ACC112 (cell line): ENCODE measurements at regions not wholly inside any gene's neighbourhood (a gene's known extent, or its start where the extent isn't known, plus 50 kb on each side); places are given as distances from the start of the nearest gene placed in this dataset.

ENCODE experiments used
- H2AFZ ChIP-seq: fragments of 200-600 bp; sonication (generic); one replicate; pipeline ENCODE4 v1.6.0; 2017; ENCODE audit warnings: antibody characterized with exemption, low read length; ENCODE audit not compliant: unreplicated experiment
- H3K27ac ChIP-seq: fragments of 200-600 bp; sonication (generic); 2 replicates; pipeline ENCODE4 v1.5.1; 2014; ENCODE audit warnings: low read depth, mild to moderate bottlenecking, antibody characterized with exemption, low read length, moderate library complexity
- H3K27me3 ChIP-seq: fragments of 200-600 bp; sonication (generic); 2 replicates; pipeline ENCODE4 v1.6.1; 2014; ENCODE audit warnings: mild to moderate bottlenecking, antibody characterized with exemption, low read length, moderate library complexity, mixed read lengths; ENCODE audit not compliant: insufficient read depth
- H3K36me3 ChIP-seq: fragments of 200-600 bp; sonication (generic); 2 replicates; pipeline ENCODE4 v1.6.1; 2016; ENCODE audit warnings: mild to moderate bottlenecking, antibody characterized with exemption, low read length, moderate library complexity, mixed read lengths; ENCODE audit not compliant: insufficient read depth
- H3K4me1 ChIP-seq: fragments of 200-600 bp; sonication (generic); one replicate; pipeline ENCODE4 v1.6.1; 2016; ENCODE audit warnings: low read length, mixed read lengths; ENCODE audit not compliant: insufficient read depth, unreplicated experiment, control insufficient read depth
- H3K4me3 ChIP-seq: fragments of 200-600 bp; sonication (generic); 2 replicates; pipeline ENCODE4 v1.5.1; 2014; ENCODE audit warnings: mild to moderate bottlenecking, low read depth, low read length
- H3K79me2 ChIP-seq: fragments of 200-600 bp; sonication (generic); one replicate; pipeline ENCODE4 v1.6.0; 2016; ENCODE audit warnings: low read length; ENCODE audit not compliant: control insufficient read depth, unreplicated experiment, insufficient read depth

DNA sequence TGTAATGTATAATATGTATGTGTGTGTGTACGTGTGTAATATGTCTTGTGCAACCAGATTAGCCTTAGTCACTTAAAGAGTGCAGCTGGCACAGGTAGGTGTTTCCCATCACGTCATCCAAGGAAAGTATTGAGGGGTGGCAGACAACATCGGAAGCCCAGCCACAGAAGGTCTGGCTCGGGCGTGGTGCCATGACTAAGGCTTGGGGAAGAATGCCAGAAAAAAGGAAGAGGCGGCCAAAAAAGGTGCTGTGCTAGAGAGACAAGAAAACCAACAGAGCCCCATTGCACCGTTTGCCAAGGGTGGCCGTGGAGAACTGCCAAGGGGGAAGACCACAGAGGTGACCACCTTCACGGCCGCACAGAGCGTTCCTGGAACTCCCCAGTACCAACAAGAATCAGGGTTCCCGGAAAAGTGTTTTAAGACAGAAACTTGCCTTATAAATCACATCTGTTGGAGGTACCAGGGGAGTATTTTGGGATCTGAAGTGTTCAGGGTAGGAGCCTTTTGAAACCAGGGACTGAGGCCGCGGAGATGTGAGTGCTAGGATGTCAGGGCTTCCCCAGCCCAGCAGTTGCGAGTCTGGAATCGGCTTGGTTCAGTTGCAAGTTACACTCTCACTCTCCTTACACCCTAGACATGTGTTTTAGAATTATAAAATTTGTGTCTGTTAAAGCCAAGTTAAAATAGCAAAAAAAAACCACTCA is 131.2 kb upstream of the DYRK2 start:
- no peak overlapping the region for H2AFZ ChIP-seq
- H3K36me3 ChIP-seq = no peaks in the 10 kb centered on the region
- H3K27me3 ChIP-seq = peaks cover 7% of the 10 kb centered on the region; the same call in 1 of the 2 replicates
- no peaks in the 10 kb centered on the region for H3K79me2 ChIP-seq
- H3K27ac ChIP-seq = no peak overlapping the region
- H3K4me1 ChIP-seq = peaks cover 5% of the 10 kb centered on the region
- no peak overlapping the region for H3K4me3 ChIP-seq

DNA sequence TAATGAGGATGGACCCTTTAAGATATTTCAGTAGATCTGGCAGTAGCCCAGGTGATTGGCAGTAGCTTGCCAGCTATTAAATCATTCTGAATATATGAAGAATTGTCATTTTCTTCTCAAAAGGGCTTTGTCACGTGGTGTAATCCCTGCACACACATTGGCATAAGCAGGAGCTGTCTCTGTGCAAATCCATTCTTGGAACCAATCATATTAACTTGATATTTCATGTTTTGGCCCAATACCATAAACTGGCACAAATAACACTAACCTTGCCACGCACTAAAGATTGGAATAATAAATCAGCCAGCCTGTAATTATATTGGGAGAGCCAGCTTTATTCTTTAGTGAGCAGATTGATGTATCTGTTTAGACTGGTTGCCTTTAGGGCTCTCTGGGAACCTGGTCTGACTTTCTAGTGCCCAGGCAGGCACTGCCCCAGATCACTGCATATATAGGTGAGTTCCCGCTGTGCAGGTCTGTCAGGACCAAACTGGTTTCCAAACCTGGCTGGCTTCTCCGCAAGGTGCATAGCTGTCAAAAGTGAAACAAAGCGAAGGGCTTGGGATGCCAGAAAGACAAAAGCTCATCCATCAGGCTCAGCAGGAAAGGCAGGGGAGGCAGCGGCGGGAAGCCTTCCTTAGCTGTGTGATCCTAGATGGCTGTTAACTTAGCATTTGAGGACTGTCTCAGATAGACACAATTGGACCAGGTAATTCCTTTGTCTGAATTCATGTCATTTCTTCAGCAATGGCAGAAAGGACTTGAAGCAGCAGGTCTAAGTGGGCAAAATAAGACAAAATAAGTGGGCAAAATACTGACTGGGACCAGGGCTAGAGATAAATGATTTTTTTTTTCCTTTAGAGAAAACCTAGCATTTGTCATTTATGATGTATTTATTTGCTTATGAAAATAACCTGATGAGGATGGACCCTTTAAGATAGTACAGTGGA is 128.8 kb upstream of the DYRK2 start:
- H3K79me2 ChIP-seq = no peaks in the 10 kb centered on the region
- no peak overlapping the region for H3K27ac ChIP-seq
- H3K4me3 ChIP-seq = no peak overlapping the region
- H3K27me3 ChIP-seq = no peaks in the 10 kb centered on the region
- H3K4me1 ChIP-seq = peaks cover 3% of the 10 kb centered on the region
- no peaks in the 10 kb centered on the region for H3K36me3 ChIP-seq
- no peak overlapping the region for H2AFZ ChIP-seq

DNA sequence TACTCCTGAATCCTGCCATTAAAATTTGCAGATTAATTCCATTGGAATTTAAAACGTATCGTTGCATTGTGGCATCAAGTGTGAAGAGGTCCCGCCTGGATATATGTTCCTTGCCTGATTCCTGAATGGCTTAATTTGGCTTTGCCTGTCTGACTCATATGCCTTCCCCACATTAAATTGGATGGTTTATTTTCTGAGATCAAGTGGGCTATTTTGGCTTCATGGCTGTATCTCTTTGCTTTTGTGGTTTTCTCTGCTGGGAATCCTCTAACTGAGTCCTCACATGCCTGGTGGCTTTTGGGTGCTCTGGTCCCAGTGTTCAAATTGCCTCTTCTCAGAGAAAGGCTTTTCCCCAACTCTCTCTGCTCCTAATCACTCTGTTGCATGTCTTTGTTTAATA is 127.9 kb upstream of the DYRK2 start:
- H2AFZ ChIP-seq = no peak overlapping the region
- H3K36me3 ChIP-seq = no peaks in the 10 kb centered on the region
- H3K4me3 ChIP-seq = no peak overlapping the region
- no peaks in the 10 kb centered on the region for H3K79me2 ChIP-seq
- peaks cover 3% of the 10 kb centered on the region for H3K4me1 ChIP-seq
- H3K27ac ChIP-seq = no peak overlapping the region
- no peaks in the 10 kb centered on the region for H3K27me3 ChIP-seq

DNA sequence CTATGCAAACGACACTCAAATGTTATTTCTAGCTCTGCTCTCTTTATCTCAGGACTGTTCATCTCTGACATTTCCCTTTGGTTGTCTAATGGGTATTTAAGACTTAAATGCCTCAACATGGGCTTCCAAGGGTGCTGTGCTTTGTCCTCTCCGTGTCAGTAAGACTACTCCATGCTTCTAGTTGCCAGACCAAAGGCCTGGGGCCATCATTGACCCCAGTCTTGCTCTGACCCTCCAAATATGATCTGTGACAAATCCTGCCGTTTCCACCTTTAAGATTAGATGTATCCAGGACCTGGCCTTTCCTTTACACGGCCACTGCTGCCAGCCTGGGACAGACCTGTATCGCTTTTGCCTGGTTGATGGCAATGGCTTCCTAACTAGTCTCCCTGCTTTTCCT is 126.3 kb upstream of the DYRK2 start:
- Histone ChIP-seq H3K36me3 (no peaks in the 10 kb centered on the region), H3K27ac (no peak overlapping the region), H3K4me1 (peaks cover 2% of the 10 kb centered on the region), H2AFZ (no peak overlapping the region), H3K79me2 (no peaks in the 10 kb centered on the region), H3K27me3 (no peaks in the 10 kb centered on the region), H3K4me3 (no peak overlapping the region)

DNA sequence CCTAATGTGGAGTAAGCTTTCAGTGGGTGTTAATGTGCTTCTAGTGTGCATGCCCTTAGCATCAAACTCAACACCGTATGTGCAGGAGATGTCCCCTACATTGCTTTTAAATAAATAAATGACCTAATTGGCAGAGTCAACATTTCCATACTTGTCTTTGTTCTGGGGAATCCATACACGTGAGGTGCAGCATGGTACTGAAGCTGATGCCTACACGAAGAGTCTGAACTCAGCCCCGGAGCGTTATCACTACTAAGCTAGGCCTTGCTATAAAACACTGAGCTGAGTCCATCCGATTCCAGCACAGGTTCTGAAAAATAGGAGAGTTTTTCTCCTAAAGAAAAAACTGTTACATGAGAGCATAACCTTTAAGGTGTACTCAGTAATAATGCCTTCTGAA is 125.0 kb upstream of the DYRK2 start:
- Histone ChIP-seq H3K27ac (no peak overlapping the region), H2AFZ (no peak overlapping the region), H3K4me1 (no peaks in the 10 kb centered on the region), H3K4me3 (no peak overlapping the region), H3K27me3 (no peaks in the 10 kb centered on the region), H3K79me2 (no peaks in the 10 kb centered on the region), H3K36me3 (no peaks in the 10 kb centered on the region)

DNA sequence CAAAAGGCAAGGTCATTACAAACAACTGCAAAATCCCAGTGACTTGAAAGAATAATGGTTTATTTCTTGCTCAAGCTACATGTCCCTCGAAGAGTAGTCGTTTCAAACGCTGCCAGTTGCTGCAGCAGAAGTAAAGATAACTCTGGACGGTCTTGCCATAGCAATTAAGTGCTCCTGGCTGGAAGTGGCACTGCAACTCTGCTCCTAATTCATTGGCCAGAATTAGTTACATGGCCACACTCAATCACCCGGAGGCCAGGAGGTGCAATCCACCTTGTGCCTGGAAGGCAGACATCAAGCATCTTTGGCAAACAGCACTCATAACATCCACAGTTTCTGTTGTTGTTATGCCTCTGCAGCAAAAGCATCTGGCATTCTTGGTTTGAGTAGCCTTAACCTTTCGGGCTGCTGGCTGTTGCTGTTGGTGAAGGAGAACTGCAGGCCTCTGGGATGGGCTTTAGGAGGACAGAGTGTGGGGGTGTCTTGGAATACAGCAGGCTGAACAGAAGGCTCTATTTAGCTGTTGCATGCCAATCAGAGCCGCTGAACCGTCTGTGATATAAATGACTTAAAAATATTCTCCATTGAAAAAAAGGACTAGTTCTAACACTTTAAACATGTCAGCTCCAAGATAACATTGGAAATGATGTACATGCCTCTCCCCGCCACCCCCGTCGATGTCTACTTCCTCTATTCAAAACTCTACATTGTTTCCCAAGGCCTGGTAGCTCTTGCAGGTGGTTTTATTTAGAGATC is 123.5 kb upstream of the DYRK2 start:
- no peaks in the 10 kb centered on the region for H3K4me1 ChIP-seq
- H3K27ac ChIP-seq = no peak overlapping the region
- H3K36me3 ChIP-seq = no peaks in the 10 kb centered on the region
- H2AFZ ChIP-seq = no peak overlapping the region
- H3K79me2 ChIP-seq = no peaks in the 10 kb centered on the region
- no peaks in the 10 kb centered on the region for H3K27me3 ChIP-seq
- no peak overlapping the region for H3K4me3 ChIP-seq

DNA sequence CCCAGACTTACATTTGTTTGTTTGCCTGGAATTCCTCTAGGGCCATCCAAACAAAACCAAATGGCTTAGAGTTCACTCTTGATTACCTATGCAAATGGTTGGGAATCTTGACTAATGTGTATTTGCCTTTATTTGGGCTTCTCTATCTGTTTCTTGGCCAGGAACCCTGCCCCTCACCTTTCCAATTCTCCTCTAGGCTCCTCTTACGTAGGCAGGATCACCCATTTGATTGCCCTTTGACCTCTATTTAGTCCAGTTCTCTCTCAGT is 123.0 kb upstream of the DYRK2 start:
- H3K27ac ChIP-seq = no peak overlapping the region
- H3K4me3 ChIP-seq = no peak overlapping the region
- no peaks in the 10 kb centered on the region for H3K79me2 ChIP-seq
- H3K36me3 ChIP-seq = no peaks in the 10 kb centered on the region
- H3K4me1 ChIP-seq = no peaks in the 10 kb centered on the region
- H2AFZ ChIP-seq = no peak overlapping the region
- H3K27me3 ChIP-seq = no peaks in the 10 kb centered on the region

DNA sequence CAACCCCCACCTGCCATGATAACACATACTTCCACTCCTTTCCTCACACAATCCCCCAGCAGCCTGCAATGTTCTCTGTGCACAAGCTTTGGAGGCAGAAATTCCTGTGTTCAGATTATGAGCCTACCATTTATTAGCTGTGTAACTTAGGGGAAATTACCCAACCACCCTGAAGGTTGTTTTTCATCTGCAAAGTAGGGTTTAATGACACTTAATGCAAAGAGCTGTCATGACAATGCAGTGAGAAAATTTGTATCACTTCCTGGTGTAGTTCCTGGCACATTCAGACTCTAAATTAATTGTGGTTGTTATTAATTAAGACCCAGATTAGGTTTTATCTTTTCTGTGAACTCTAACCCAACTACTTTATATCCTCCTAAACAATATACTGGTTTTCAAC is 122.4 kb upstream of the DYRK2 start:
- Histone ChIP-seq H3K79me2 (no peaks in the 10 kb centered on the region), H3K4me3 (no peak overlapping the region), H3K27me3 (no peaks in the 10 kb centered on the region), H2AFZ (no peak overlapping the region), H3K4me1 (no peaks in the 10 kb centered on the region), H3K36me3 (no peaks in the 10 kb centered on the region), H3K27ac (no peak overlapping the region)

DNA sequence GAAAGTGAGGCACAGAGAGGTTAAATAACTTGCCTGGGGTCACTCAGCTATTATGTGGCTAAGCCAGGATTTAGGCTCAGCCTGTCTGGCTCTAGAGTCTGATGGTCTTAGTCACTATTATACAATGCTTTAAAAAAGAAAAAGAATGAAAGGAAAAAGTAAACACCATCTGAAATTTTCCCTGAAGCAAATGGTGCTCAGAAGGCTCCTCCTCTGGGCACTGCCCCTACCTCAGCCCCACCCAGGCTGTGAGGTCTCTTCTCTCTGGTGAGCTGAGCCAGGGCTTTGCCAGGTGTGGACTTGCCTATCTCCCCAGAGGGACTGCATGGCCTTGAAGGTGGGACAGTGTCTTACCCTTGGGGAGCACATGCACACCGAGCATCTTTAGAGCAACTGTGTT is 117.5 kb upstream of the DYRK2 start:
- Histone ChIP-seq H3K79me2 (no peaks in the 10 kb centered on the region), H3K4me3 (no peak overlapping the region), H3K27me3 (no peaks in the 10 kb centered on the region), H2AFZ (no peak overlapping the region), H3K36me3 (no peaks in the 10 kb centered on the region), H3K27ac (no peak overlapping the region), H3K4me1 (peaks cover 12% of the 10 kb centered on the region)

DNA sequence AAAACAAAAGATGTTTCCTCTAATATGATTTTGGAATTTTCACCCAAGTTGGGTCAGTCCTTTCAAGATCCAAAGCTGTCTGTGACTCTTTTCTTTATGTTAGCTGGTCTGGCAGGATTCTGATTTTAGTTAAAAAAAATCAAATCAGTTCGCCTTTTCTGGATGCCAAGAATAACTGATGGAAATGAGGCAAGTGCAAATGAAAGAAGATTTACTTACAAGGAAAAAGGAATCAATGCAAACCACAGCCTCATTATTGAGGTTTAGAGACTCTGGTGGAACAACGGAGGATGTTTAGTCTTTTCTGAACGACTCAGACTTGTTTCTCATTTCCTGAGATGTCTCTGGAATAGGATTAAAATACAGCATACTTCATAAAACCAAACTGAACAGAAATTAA is 117.0 kb upstream of the DYRK2 start:
- H3K27ac ChIP-seq = no peak overlapping the region

More for the DNA sequence above, 117.0 kb upstream of the DYRK2 start:
- Histone ChIP-seq H3K36me3 (no peaks in the 10 kb centered on the region), H3K27me3 (no peaks in the 10 kb centered on the region), H3K4me1 (peaks cover 12% of the 10 kb centered on the region), H3K79me2 (no peaks in the 10 kb centered on the region), H3K4me3 (no peak overlapping the region), H2AFZ (no peak overlapping the region)
